ENCODE measurements at regions not wholly inside any gene's neighbourhood (a gene's known extent, or its start where the extent isn't known, plus 50 kb on each side); places are given as distances from the start of the nearest gene placed in this dataset.
A peak's percentile ranks its signal among the peaks of the same experiment; 100 is the strongest.

DNA sequence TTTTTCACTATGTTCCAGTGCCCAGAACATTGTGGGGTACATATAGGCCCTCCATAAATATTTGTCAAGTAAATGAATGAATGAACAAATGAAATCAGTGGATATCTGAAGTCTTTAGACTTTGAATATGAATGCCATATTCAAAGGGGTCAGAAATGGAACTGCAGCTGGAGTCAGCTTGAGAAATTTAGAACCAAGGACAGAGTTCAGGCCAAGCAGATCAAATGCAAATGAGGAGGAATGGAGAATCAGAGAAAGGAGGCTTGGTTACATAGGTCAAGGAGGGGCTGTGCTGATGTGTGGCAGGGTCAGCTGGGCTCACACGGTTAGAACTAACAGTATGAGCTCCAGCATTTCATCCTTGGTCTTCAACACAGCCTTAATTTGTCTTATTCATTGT, 104.0 kb upstream of the SEL1L start:
- TF ChIP-seq, protein P1, sequence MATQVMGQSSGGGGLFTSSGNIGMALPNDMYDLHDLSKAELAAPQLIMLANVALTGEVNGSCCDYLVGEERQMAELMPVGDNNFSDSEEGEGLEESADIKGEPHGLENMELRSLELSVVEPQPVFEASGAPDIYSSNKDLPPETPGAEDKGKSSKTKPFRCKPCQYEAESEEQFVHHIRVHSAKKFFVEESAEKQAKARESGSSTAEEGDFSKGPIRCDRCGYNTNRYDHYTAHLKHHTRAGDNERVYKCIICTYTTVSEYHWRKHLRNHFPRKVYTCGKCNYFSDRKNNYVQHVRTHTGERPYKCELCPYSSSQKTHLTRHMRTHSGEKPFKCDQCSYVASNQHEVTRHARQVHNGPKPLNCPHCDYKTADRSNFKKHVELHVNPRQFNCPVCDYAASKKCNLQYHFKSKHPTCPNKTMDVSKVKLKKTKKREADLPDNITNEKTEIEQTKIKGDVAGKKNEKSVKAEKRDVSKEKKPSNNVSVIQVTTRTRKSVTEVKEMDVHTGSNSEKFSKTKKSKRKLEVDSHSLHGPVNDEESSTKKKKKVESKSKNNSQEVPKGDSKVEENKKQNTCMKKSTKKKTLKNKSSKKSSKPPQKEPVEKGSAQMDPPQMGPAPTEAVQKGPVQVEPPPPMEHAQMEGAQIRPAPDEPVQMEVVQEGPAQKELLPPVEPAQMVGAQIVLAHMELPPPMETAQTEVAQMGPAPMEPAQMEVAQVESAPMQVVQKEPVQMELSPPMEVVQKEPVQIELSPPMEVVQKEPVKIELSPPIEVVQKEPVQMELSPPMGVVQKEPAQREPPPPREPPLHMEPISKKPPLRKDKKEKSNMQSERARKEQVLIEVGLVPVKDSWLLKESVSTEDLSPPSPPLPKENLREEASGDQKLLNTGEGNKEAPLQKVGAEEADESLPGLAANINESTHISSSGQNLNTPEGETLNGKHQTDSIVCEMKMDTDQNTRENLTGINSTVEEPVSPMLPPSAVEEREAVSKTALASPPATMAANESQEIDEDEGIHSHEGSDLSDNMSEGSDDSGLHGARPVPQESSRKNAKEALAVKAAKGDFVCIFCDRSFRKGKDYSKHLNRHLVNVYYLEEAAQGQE (IDR thresholded peaks at IDR 0.05; ENCODE audit: insufficient replicate concordance, low read depth) = peak; percentile 66
- no peak for TF ChIP-seq POLR2AphosphoS5 (IDR thresholded peaks at IDR 0.05; ENCODE audit: low read depth)
- Histone ChIP-seq H3K27me3 (ENCODE audit: insufficient read depth, poor library complexity, severe bottlenecking) (no peaks in the 10 kb centered on the region), H3K27ac (replicated peaks) (no peak overlapping the region), H3K4me3 (replicated peaks; ENCODE audit: insufficient read depth, low read length) (no peak overlapping the region)
- DNase-seq (ENCODE audit: low read depth in 1 of 2, low spot score in 1 of 2) = no peak

DNA sequence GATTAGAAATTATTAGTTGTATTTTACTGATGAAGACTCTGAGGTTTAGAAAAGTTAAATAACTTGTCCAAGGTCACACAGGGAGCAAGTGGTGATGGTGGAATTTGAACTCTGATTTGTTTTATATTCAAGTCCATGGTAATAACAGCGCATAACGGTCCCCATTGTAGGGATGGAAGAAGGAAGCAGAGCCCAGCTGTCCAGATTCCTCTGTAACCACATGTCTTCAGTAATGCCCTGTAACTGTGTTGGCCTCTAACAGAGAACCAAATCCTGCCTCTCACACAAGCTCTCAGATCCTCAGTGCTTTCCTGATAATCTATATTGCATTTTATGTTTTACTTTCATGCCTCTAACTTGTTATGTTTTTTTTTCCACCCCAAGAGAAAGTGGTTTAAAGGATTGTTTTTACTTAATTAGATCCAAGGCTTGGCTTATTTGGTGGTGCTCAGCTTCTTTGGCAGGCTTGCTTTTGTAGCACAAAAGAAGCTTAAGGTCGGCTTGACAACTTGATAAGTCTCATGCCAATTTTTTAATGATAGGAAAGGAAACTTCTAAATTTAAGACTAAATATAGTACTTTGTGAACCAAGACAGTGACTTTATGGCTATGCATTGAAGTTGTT, 105.1 kb upstream of the SEL1L start:
- no peak for TF ChIP-seq SPI1 (IDR thresholded peaks at IDR 0.05; ENCODE audit: borderline replicate concordance, low read depth)
- TF ChIP-seq POLR2AphosphoS5 (IDR thresholded peaks at IDR 0.05; ENCODE audit: low read depth) = no peak
- TF ChIP-seq, protein P1 (IDR thresholded peaks at IDR 0.05; ENCODE audit: insufficient replicate concordance, low read depth) = no peak
- no peak for TF ChIP-seq CTCF (IDR thresholded peaks at IDR 0.05; ENCODE audit: insufficient read depth, low read length)
- TF ChIP-seq GABPA (IDR thresholded peaks at IDR 0.05; ENCODE audit: low read depth) = no peak
- H3K27me3 ChIP-seq (ENCODE audit: insufficient read depth, poor library complexity, severe bottlenecking) = no peaks in the 10 kb centered on the region
- no peak for DNase-seq (ENCODE audit: low read depth in 1 of 2, low spot score in 1 of 2)
- H3K4me3 ChIP-seq (replicated peaks; ENCODE audit: insufficient read depth, low read length) = no peak overlapping the region
- no peak overlapping the region for H3K27ac ChIP-seq (replicated peaks)

GRCh38 chr14:81653626-81654025, 120.0 kb upstream of the SEL1L start:
- Histone ChIP-seq H3K27ac (replicated peaks) (no peak overlapping the region), H3K27me3 (ENCODE audit: insufficient read depth, poor library complexity, severe bottlenecking) (no peaks in the 10 kb centered on the region), H3K4me3 (replicated peaks; ENCODE audit: insufficient read depth, low read length) (no peak overlapping the region)
- TF ChIP-seq SPI1 (IDR thresholded peaks at IDR 0.05; ENCODE audit: borderline replicate concordance, low read depth) = no peak
- no peak for TF ChIP-seq POLR2AphosphoS5 (IDR thresholded peaks at IDR 0.05; ENCODE audit: low read depth)
- TF ChIP-seq GABPA (IDR thresholded peaks at IDR 0.05; ENCODE audit: low read depth) = no peak
- TF ChIP-seq CTCF (IDR thresholded peaks at IDR 0.05; ENCODE audit: insufficient read depth, low read length) = no peak
- TF ChIP-seq, protein P1 (IDR thresholded peaks at IDR 0.05; ENCODE audit: insufficient replicate concordance, low read depth) = no peak
- no peak for DNase-seq (ENCODE audit: low read depth in 1 of 2, low spot score in 1 of 2)
